ENCODE measurements at regions not wholly inside any gene's neighbourhood (a gene's known extent, or its start where the extent isn't known, plus 50 kb on each side); places are given as distances from the start of the nearest gene placed in this dataset.

DNA sequence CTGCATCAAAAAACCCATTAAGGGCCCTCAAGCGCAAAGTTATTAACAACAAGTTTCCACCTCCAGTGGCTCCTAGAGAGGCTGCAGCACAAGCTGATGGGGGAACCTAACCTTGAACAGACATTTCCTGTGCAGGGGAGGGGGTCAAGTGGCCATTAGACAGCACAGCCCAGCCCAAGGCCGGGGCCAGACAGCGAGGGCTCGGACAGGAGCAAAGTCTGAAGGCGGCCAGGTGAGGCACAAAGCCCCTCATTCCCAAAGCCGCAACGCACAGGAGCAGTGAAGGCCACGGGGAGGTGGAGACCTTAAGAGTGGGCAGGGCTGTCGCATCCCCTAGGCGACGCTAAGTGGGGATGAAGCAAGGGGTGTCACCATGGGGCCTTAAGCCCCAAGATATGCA, 73.2 kb upstream of the ZNF746 start:
- TF ChIP-seq POLR2AphosphoS5 (IDR thresholded peaks at IDR 0.05; ENCODE audit: low read depth, low read length) (no peak), TAF1 (IDR thresholded peaks at IDR 0.05; ENCODE audit: borderline replicate concordance, insufficient read depth, low read length) (no peak), FOXP2 (optimal IDR thresholded peaks at IDR 0.05; ENCODE audit: borderline replicate concordance, extremely low read depth, extremely low read length, insufficient read depth) (no peak)

Measured in PFSK-1 (cell line).